T-helper 1 cell (primary cell): ENCODE measurements at regions not wholly inside any gene's neighbourhood (a gene's known extent, or its start where the extent isn't known, plus 50 kb on each side); places are given as distances from the start of the nearest gene placed in this dataset.

Source experiments
- DNase-seq, 5 donors: peaks; one replicate each; pipeline ENCODE4 v3.0.0-alpha.2; 2012 to 2020

GRCh38 chr13:70362820-70363570 is 254.7 kb upstream of the KLHL1 start:
- DNase-seq = no peak

GRCh38 chr13:70357031-70357430 is 248.8 kb upstream of the KLHL1 start:
- no peak for DNase-seq

- no peak for DNase-seq
Measured at GRCh38 chr13:70353096-70353495, 244.8 kb upstream of the KLHL1 start.

GRCh38 chr13:70347947-70348620 is 239.8 kb upstream of the KLHL1 start:
- no peak for DNase-seq

GRCh38 chr13:70339738-70340137 is 231.5 kb upstream of the KLHL1 start:
- no peak for DNase-seq

DNA sequence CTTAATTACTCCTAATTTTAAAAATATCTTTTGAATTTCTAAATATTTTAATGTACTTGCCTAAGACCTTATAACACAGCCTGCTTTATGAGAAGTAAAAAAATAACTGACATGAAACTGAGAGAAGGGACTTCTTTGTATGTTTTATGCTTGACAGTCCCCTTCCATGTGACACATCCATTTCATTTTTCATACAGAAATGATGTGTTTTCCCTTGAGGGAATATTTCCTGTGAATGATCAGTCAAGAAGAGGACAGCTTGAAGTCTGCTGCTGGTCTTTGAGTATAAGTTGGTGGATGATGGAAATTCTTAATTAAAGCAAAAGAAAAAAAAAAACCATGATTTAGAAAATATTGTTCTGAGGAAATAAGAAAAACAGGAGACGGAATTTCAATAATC is 230.4 kb upstream of the KLHL1 start:
- no peak for DNase-seq

DNA sequence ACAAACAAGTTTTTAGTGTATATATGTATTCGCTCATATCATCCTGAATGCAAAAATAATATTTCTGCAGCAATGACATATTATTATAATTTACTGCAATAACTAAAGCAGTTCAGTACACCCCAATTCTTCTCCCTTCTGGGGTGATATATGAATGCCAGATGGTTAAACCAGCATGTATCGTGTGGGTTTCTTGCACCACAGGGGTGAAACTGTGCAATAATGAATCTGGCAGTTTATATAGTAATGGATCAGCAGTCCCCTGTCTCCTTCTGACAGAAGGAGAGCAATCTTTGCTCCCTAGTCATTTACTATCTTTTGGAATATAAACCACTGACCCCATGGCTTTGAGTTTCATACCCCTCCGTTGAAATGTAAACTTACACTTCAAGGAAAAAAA is 228.6 kb upstream of the KLHL1 start:
- no peak for DNase-seq

DNA sequence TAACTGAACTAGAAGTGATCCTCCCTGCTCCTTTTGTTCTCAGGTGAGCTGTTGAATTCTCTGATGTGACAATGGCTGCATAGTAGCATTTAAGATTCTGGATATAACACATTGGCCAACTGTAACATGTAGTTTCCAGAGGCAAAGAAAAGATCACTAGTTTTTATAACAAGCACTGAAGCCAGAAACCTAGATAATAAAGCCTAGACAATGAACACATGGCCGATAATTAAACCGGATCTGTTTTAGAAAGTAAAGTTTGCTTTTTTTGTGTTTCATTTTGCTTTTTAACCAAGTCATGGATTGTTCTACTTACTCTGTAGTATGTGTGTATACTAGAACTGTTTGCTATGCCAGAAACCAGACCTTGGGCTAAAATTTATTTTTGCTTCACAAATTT is 225.5 kb upstream of the KLHL1 start:
- DNase-seq = no peak

DNA sequence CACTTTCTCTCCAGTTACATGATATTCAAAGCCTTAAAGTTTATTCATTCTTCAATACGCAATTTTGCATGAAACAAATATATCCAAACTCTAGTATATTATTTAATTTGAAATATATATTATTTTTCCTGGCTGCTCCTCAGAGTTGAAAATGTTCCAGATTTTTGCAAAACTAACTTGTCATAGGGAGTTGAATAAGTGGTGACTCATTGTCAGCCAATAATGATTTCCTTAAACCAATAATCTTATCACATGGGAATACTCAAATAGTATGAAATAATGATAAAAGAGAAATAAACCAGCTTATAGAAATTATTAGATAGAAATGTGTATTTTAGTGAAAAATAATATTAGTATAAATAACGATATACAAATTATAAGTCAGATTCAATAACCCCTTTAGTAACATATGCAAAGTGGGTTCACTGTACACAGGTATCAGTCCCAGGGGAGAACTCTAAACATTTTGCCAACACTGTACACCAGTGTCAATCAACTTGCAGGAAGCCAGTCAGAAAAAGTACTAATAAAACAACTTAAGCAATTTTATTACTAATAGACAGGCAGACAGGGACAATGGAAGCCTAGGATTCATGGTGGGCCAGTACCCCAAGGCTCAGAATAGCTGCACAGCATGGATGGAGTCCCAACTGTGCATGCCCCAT is 222.6 kb upstream of the KLHL1 start:
- no peak for DNase-seq

DNA sequence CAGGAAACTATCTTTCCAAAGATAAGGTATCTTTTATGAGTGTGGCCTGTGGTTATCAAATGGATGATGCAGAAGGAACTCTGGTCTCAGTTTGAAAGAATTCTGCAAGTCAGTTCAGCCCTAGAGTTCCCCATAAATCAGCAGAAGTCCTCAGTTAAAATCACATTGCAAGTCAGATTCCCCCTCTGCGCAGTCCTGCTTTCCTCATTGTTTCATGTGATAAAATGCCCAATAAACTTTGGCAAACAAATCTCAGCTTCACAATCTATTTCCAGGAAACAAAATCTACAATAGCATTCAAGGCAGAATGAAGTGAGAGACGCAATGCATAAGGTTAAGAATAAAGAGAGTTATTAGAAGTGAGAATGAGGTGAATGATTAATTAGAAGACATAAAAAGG is 216.3 kb upstream of the KLHL1 start:
- DNase-seq = no peak

DNA sequence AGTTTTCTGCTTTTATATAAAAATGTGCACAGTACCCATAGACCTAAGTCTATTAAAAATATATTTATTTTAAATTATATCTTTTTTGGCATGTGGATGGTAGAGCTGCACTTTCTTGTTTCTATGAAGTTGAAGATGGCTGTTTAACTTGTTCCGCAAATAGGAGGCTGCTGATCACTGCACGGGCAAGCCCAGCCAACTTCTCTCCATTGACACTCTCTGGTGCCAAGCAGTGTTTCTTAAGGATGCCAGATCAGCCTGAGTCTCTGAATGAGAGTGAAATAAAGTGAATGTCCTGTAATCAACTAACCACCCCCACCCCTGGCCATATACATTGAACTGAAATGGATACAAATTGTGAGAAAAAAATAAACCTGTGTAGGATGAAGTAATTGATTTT is 202.9 kb upstream of the KLHL1 start:
- no peak for DNase-seq

DNA sequence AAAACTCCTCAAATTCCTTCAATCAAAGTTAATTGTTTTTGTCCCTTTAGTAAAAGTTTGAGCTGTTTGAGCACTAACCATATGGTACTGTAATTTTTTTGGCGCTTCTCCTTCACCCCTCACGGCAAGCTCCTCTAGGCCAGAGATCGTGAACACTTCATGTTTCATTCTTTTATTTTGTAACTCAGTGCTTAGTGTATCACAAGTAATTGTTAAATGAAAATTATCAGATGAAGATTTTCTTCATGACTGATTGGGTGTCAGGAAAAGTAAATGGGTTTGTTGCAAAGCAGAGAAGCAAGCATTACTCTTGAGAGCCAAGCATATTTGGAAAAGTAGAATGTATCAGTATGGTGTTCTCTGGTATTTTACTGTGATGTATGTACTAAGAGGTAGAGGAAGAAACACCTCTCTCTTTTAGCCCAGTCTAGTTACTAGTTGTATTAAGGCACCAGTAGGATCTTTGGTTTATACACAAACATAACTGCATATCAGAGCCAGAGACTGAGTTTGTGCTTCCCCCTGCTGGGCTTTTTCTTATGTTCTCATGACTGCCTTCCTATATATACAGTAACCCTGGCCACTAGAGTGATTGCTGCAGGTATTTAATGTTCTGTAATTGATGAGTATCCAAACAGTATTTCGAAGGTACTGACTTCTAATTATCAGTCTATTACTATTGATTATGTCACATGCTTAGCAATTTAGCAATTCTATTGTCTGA is 202.3 kb upstream of the KLHL1 start:
- no peak for DNase-seq

DNA sequence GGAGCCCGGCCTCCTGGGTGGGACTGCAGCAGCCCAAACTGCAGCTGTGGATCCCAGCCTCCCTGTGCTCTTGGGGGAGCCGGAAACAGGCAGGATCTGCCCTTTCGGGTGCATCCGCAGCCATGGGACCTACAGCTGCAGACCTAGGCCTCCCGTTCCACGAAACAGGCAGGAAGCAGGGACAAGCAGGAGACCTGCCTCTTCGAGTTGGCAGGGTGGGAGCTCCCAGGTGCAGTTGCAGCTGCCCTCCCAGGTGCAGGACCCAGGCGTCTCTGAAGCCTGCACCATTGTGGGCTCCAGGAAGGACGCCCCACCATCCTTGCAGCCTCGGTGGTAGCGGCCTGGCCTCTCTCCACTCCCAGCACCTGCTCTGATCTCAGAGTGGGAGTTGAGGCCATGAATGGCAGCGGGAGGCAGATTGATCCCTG is 189.0 kb upstream of the KLHL1 start:
- no peak for DNase-seq

- no peak for DNase-seq
Measured at GRCh38 chr13:70284371-70284770, 176.1 kb upstream of the KLHL1 start.

GRCh38 chr13:70275841-70276240 is 167.6 kb upstream of the KLHL1 start:
- no peak for DNase-seq

DNA sequence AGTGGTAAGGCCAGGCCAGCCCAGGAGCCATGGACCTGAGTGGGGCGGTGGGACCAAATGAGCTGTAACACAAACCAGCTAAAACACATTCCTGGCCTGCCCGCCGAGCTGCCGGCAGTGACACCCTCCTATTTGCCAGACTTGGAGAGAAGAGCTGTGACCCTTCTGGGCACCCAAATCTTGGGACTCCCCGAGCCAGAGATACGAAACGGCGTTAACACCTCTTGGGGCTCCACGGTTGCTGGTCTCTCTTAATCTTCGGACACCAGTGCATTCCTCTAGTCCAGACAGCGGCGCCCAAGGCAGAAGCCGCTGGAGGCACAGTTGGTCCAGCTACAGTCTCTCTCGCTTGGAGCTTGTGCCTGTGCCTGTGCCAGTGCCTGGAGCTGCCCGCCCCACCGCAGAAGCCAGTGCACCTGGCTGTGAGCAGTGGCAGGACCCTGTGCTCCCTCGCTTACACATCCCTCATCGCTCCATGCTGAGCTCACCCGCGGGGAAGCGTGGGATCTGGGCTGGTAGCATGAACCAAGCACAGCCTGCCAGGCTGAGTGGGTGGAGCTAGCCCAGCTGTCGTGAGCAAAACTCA is 147.2 kb upstream of the KLHL1 start:
- no peak for DNase-seq

DNA sequence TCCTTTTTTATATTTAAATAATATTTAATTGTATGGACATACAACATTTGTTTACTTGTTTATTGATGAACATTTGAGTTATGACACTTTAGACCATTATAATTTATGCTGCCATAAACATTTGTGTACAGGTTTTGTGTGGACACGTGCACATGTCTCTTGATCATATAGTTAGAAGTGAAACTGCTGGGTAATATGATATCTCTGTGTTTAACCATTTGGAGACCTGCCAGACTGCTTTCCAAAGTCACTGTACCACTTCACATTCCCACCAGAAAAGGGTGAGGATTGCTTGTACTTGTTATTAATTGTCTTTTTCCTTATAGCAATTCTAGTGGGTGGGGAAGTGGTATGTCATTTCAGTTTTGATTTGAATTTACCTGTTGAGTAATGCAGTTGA is 145.6 kb upstream of the KLHL1 start:
- no peak for DNase-seq

DNA sequence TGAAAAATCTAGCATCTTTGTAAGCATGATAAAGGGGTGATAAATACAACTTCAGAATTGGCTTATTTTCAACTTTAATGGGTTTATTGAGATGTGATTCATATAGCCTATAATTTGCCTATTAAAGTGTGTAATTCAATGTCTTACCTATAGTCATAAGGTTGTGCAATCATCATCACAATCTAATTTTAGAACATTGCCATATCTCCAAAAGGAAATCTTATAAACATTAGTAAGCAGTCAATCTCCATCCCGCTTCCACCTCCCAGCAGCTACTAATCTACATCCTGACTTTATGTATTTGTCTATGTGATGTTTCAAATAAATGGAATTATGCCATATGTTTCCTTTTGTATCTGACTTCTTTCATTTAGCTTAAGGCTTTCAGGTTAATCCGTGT is 145.2 kb upstream of the KLHL1 start:
- no peak for DNase-seq

DNA sequence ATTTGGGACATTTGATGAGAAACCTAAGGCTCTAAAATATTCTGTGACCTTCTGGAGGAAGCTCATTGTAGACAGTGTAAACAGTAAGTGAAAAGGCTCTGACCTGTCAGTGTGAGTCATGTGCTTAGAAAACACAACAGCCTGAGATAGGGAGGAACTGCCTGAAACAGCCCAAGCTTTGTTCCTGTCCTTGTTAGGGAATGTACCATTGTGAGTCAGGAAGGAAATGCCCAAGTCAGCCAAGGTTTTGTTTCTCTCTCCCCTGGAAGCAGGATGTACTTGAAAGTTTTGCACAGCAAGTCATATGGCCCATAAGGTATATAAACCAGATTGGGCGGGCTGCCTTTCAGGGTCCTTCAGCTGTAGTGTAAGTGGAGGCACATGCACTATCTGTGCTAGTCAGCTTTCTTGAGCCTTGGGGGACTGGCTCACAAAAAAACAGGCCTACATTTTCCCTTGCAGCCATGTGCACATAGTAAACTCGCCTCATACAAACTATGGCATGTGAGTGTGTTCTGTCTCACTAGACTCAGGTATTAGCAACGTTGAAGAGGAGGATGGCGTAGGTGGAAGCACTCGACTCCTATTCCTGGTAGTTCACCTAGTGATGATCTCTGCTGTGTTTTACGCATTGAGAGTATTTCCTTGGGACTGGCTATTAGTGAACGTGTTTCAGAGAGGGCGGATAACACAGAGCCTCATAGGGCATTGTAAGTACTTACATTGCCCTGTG is 141.2 kb upstream of the KLHL1 start:
- no peak for DNase-seq

GRCh38 chr13:70237131-70237530 is 128.9 kb upstream of the KLHL1 start:
- no peak for DNase-seq

DNA sequence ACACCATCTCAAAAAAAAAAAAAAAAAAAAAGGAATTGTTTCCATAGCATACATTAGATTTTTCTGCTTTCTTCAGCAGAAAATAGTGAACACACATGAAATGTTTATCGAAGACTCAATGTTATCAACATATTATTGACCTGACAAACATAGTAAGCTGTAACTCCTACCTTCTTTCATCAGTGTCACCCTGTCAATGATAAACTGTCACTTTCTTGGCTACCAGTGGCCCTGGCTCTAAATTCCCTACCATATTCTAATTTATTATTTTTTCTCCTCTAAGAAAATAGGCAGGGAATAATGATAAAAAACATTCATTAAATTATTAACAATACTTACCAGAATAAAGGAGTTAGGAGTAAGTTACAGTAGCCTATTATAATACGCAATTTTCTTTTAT is 127.3 kb upstream of the KLHL1 start:
- no peak for DNase-seq

DNA sequence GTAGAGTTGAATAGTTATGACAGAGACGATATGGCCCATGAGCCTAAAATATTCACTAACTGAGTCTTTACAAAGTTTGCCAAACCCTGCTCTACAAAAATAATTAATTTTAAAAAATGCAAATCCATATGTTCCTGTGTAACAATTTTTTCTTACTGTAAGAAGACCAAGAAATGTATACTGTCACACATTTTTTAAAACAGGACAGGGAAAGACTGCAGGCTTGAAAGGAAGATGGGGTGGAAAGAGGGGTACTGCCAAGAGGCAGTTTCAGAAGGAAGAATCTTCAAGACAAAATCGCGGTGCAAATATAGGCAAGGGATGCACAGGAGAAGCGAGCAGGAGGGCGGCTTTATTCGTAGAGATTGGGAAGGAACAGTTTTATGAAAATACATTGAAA is 115.7 kb upstream of the KLHL1 start:
- DNase-seq = no peak
